ENCODE measurements at regions not wholly inside any gene's neighbourhood (a gene's known extent, or its start where the extent isn't known, plus 50 kb on each side); places are given as distances from the start of the nearest gene placed in this dataset.

DNA sequence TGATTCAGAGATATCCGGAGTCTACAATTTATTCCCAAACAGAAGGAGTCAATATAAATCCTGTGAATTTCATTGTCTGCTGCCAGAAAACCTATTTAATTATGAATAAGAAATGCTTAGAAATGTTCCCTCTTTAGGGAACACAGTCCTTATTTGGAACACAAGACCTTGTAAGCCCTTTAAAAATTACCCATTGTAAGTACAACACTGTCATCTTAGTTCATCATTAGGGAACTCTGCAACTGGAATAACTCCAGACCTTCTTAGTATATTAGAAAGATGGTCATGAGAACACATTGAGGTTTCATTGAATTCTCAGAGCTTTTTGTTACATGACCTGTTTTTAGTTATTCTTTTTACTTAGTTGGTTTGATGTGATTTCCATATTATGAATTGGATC is 548.5 kb upstream of the KLF12 start (continued):
- TF ChIP-seq, protein P1, sequence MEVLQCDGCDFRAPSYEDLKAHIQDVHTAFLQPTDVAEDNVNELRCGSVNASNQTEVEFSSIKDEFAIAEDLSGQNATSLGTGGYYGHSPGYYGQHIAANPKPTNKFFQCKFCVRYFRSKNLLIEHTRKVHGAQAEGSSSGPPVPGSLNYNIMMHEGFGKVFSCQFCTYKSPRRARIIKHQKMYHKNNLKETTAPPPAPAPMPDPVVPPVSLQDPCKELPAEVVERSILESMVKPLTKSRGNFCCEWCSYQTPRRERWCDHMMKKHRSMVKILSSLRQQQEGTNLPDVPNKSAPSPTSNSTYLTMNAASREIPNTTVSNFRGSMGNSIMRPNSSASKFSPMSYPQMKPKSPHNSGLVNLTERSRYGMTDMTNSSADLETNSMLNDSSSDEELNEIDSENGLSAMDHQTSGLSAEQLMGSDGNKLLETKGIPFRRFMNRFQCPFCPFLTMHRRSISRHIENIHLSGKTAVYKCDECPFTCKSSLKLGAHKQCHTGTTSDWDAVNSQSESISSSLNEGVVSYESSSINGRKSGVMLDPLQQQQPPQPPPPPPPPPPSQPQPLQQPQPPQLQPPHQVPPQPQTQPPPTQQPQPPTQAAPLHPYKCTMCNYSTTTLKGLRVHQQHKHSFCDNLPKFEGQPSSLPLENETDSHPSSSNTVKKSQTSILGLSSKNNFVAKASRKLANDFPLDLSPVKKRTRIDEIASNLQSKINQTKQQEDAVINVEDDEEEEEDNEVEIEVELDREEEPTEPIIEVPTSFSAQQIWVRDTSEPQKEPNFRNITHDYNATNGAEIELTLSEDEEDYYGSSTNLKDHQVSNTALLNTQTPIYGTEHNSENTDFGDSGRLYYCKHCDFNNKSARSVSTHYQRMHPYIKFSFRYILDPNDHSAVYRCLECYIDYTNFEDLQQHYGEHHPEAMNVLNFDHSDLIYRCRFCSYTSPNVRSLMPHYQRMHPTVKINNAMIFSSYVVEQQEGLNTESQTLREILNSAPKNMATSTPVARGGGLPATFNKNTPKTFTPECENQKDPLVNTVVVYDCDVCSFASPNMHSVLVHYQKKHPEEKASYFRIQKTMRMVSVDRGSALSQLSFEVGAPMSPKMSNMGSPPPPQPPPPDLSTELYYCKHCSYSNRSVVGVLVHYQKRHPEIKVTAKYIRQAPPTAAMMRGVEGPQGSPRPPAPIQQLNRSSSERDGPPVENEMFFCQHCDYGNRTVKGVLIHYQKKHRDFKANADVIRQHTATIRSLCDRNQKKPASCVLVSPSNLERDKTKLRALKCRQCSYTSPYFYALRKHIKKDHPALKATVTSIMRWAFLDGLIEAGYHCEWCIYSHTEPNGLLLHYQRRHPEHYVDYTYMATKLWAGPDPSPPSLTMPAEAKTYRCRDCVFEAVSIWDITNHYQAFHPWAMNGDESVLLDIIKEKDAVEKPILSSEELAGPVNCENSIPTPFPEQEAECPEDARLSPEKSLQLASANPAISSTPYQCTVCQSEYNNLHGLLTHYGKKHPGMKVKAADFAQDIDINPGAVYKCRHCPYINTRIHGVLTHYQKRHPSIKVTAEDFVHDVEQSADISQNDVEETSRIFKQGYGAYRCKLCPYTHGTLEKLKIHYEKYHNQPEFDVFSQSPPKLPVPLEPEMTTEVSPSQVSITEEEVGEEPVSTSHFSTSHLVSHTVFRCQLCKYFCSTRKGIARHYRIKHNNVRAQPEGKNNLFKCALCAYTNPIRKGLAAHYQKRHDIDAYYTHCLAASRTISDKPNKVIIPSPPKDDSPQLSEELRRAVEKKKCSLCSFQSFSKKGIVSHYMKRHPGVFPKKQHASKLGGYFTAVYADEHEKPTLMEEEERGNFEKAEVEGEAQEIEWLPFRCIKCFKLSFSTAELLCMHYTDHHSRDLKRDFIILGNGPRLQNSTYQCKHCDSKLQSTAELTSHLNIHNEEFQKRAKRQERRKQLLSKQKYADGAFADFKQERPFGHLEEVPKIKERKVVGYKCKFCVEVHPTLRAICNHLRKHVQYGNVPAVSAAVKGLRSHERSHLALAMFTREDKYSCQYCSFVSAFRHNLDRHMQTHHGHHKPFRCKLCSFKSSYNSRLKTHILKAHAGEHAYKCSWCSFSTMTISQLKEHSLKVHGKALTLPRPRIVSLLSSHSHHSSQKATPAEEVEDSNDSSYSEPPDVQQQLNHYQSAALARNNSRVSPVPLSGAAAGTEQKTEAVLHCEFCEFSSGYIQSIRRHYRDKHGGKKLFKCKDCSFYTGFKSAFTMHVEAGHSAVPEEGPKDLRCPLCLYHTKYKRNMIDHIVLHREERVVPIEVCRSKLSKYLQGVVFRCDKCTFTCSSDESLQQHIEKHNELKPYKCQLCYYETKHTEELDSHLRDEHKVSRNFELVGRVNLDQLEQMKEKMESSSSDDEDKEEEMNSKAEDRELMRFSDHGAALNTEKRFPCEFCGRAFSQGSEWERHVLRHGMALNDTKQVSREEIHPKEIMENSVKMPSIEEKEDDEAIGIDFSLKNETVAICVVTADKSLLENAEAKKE (CRISPR knock-in tag; IDR thresholded peaks at IDR 0.05), result no peak

DNA sequence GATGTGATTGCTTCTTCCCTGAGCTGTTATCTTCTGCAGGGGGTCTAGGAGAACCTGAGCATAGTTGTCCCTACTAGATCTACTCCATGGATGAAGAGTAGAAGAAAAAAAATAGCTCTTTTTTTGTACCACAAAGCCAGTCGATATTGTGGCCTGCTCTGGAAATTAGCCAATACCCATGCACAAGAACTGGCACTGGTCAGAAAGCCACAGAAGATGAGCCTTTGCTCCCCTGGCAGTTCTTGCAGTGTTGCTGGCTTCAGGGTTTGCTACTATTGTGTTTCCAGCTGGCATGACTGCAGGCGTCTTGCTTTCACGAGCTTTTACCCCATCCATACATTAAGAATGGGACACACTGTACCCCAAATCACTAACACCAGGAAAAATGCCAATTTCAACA is 547.7 kb upstream of the KLF12 start:
- H3K4me3 Mint-ChIP-seq, result no peak overlapping the region
- H3K27me3 Mint-ChIP-seq (ENCODE audit: insufficient read depth, low read depth, poor library complexity), result no peaks in the 10 kb centered on the region
- ATAC-seq, result no peak
- Histone ChIP-seq H3F3A (replicated peaks; ENCODE audit: low read depth) (no peaks in the 10 kb centered on the region), H2AFZ (no peak overlapping the region), H3K79me2 (replicated peaks; ENCODE audit: insufficient read depth) (no peaks in the 10 kb centered on the region), H3K36me3 (ENCODE audit: insufficient read depth) (no peaks in the 10 kb centered on the region; the same call in 1 of the 2 replicates), H3K9me2 (ENCODE audit: insufficient read depth) (no peaks in the 10 kb centered on the region), H3K27ac (ENCODE audit: low read depth) (no peak overlapping the region), H3K4me2 (no peak overlapping the region), H4K20me1 (replicated peaks; ENCODE audit: insufficient read depth) (no peaks in the 10 kb centered on the region), H3K4me3 (no peak overlapping the region), H3K27me3 (ENCODE audit: insufficient read depth) (no peaks in the 10 kb centered on the region), H3K4me1 (ENCODE audit: insufficient read depth) (no peaks in the 10 kb centered on the region)
- no peak overlapping the region for H3K27ac Mint-ChIP-seq
- no peaks in the 10 kb centered on the region for H3K4me1 Mint-ChIP-seq
- no peak for DNase-seq (ENCODE audit: low spot score)
- no peaks in the 10 kb centered on the region; the same call in 2 of the 3 replicates for H3K36me3 Mint-ChIP-seq (ENCODE audit: low read depth)
- peaks cover 7% of the 10 kb centered on the region for H3K9me3 Mint-ChIP-seq
- TF ChIP-seq STAT1 (IDR thresholded peaks at IDR 0.05; ENCODE audit: unreplicated experiment) (no peak), NANOG (IDR thresholded peaks at IDR 0.05; ENCODE audit: borderline replicate concordance) (no peak), ZNF331 (CRISPR knock-in tag; IDR thresholded peaks at IDR 0.05; ENCODE audit: low read depth) (no peak), JUNB (IDR thresholded peaks at IDR 0.05; ENCODE audit: unreplicated experiment) (no peak), ZNF114 (CRISPR knock-in tag; IDR thresholded peaks at IDR 0.05) (no peak), EZH2phosphoT487 (IDR thresholded peaks at IDR 0.05; ENCODE audit: unreplicated experiment) (no peak), EZH2 (IDR thresholded peaks at IDR 0.05; ENCODE audit: low read depth, unreplicated experiment) (no peak), CREB1 (CRISPR knock-in tag; IDR thresholded peaks at IDR 0.05; ENCODE audit: low read depth) (no peak)
- TF ChIP-seq, protein P2, sequence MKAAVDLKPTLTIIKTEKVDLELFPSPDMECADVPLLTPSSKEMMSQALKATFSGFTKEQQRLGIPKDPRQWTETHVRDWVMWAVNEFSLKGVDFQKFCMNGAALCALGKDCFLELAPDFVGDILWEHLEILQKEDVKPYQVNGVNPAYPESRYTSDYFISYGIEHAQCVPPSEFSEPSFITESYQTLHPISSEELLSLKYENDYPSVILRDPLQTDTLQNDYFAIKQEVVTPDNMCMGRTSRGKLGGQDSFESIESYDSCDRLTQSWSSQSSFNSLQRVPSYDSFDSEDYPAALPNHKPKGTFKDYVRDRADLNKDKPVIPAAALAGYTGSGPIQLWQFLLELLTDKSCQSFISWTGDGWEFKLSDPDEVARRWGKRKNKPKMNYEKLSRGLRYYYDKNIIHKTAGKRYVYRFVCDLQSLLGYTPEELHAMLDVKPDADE (IDR thresholded peaks at IDR 0.05), result no peak
- TF ChIP-seq, protein P1 (CRISPR knock-in tag; IDR thresholded peaks at IDR 0.05), result no peak
